Neural progenitor cell (in vitro differentiated cells): ENCODE measurements at regions not wholly inside any gene's neighbourhood (a gene's known extent, or its start where the extent isn't known, plus 50 kb on each side); places are given as distances from the start of the nearest gene placed in this dataset.

Experiments used
- CTCF ChIP-seq: fragments of 200-600 bp; sonication (generic); IDR thresholded peaks from 2 replicates; pipeline ENCODE4 v1.5.1; 2017; ENCODE audit warnings: antibody characterized with exemption, mild to moderate bottlenecking
- EZH2 ChIP-seq: fragments of 200-600 bp; sonication (generic); IDR thresholded peaks from 2 replicates; pipeline ENCODE4 v1.6.1; 2017; ENCODE audit warnings: antibody characterized with exemption, mild to moderate bottlenecking, moderate library complexity

GRCh38 chr13:99636728-99637353 lies 135.6 kb downstream of the TM9SF2 start:
- no peak for TF ChIP-seq CTCF
- TF ChIP-seq EZH2, result no peak
